Upper lobe of left lung (tissue), 4 donors: ENCODE measurements at regions not wholly inside any gene's neighbourhood (a gene's known extent, or its start where the extent isn't known, plus 50 kb on each side); places are given as distances from the start of the nearest gene placed in this dataset.

Source experiments
- CTCF ChIP-seq, 6 experiments: fragments of 450-650 bp in 4 of 6; fragments of 200-600 bp in 2 of 6; sonication (generic) in 2 of 6; IDR thresholded peaks; one replicate each; pipeline ENCODE4 v1.5.1; 2016 to 2019; ENCODE audit warnings: antibody characterized with exemption in 6 of 6
- POLR2A ChIP-seq, 4 donors: fragments of 450-650 bp; IDR thresholded peaks; one replicate each; pipeline ENCODE4 v1.5.1; 2016 to 2017; ENCODE audit warnings: antibody characterized with exemption in 4 of 4, mild to moderate bottlenecking in 2 of 4
- POLR2AphosphoS5 ChIP-seq, 2 donors: sonication (generic); formaldehyde crosslinking; IDR thresholded peaks; one replicate each; pipeline ENCODE4 v1.5.1; 2017; ENCODE audit warnings: antibody characterized with exemption in 2 of 2

- TF ChIP-seq CTCF (IDR thresholded peaks at IDR 0.05): no peak
- no peak for TF ChIP-seq POLR2AphosphoS5 (IDR thresholded peaks at IDR 0.05)
- TF ChIP-seq POLR2A (IDR thresholded peaks at IDR 0.05): no peak
Measured at GRCh38 chr5:159783726-159784247, 132.5 kb upstream of the ADRA1B start.
